ENCODE measurements at regions not wholly inside any gene's neighbourhood (a gene's known extent, or its start where the extent isn't known, plus 50 kb on each side); places are given as distances from the start of the nearest gene placed in this dataset.

DNA sequence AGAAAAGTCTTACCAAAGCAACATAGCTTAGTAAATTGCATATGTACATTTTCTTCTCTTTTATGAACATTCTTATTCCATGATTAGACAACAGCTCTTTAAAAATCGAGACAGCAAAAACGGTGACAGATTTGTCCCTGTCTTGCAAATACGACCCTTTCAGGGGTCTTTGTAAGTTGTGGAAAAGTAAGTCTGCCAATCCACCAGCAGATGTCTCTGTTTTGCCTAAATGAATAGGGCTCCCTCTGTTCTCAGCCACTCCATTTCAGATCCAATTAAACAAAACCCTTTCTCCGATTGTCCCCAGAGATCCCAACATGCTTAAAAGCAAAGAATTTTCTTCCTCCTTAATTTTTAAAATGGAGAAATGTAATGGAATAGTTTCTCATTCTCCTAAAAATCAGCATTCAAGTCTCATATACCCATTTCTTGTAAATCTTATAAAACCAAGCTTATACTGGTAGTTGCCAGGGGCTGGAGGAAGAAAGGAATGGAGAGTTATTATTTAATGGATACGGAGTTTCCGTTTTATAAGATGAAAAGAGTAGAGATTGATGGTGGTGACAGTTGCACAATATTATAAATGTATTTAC, 61.0 kb upstream of the NFE2L3 start:
- TF ChIP-seq, protein P1, sequence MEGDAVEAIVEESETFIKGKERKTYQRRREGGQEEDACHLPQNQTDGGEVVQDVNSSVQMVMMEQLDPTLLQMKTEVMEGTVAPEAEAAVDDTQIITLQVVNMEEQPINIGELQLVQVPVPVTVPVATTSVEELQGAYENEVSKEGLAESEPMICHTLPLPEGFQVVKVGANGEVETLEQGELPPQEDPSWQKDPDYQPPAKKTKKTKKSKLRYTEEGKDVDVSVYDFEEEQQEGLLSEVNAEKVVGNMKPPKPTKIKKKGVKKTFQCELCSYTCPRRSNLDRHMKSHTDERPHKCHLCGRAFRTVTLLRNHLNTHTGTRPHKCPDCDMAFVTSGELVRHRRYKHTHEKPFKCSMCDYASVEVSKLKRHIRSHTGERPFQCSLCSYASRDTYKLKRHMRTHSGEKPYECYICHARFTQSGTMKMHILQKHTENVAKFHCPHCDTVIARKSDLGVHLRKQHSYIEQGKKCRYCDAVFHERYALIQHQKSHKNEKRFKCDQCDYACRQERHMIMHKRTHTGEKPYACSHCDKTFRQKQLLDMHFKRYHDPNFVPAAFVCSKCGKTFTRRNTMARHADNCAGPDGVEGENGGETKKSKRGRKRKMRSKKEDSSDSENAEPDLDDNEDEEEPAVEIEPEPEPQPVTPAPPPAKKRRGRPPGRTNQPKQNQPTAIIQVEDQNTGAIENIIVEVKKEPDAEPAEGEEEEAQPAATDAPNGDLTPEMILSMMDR (IDR thresholded peaks at IDR 0.05; ENCODE audit: control insufficient read depth, extremely low read depth, insufficient read depth) = peak; percentile 71
- H3K4me3 ChIP-seq (ENCODE audit: low read depth, low read length) = no peak overlapping the region
- DNase-seq (ENCODE audit: low read depth) = peak; percentile 41

DNA sequence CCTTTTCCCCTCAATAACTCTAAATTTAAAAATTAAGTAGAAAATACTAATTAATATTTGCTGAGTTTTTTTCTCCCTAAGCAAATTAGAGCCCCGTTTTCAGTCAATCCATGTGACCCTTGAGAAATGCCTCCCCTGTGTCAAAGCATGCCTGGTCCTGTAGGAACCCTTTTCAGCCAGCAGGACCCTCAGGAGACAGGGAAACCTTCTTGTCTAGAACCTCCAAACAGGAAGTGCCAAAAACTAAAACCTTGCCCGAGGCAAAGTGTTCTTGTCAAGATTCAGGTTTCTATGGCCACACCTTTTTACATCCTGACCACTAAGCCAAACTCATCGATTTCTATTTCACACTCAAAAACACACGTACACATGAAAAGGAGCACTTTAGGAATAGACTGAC, 60.1 kb upstream of the NFE2L3 start:
- no peak for DNase-seq (ENCODE audit: low read depth)
- TF ChIP-seq, protein P1 (IDR thresholded peaks at IDR 0.05; ENCODE audit: control insufficient read depth, extremely low read depth, insufficient read depth) = no peak
- no peak overlapping the region for H3K4me3 ChIP-seq (ENCODE audit: low read depth, low read length)

DNA sequence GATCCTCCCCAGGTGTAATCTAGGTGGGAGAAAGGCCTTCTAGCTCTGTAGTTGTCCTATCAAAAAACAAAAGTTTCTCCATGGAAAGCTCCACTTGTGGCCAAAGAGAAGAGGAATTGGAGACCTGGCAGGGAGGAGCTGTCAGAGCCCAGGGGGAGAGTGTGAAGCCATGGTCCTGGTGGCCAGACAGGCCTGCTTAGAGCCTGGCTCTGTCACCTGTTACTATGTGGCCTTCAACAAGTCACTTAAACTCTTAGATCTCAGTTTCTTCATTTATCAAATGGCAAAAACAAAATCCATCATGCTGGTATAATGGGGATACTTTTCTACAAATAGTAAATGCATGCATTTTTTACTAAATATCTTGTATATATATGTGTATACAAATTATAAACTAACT, 59.0 kb upstream of the NFE2L3 start:
- no peak overlapping the region for H3K4me3 ChIP-seq (ENCODE audit: low read depth, low read length)
- DNase-seq (ENCODE audit: low read depth) = no peak
- TF ChIP-seq, protein P1 (IDR thresholded peaks at IDR 0.05; ENCODE audit: control insufficient read depth, extremely low read depth, insufficient read depth) = 0 out of 2 replicates have a peak, but pooled peaks have one; percentile 3

DNA sequence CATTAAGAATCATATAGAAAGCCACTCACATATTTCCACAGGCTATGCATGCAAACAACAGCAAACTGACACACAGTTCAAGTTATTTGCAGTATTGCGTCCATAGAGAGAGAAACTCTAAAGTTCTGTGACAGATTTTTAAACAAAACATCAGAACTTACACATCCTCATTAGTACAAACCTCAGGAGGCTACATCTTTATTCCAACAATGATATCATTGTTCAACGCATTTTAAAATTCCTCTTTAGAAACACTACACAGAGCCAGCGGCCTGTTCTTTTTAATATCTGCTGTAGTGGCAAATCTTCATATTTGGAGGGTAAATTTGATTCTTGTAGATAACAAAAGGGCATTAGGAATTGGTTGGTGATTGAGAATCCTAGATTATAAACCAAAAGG, 55.9 kb upstream of the NFE2L3 start:
- TF ChIP-seq, protein P1 (IDR thresholded peaks at IDR 0.05; ENCODE audit: control insufficient read depth, extremely low read depth, insufficient read depth) = no peak
- no peak for DNase-seq (ENCODE audit: low read depth)
- no peak overlapping the region for H3K4me3 ChIP-seq (ENCODE audit: low read depth, low read length)

DNA sequence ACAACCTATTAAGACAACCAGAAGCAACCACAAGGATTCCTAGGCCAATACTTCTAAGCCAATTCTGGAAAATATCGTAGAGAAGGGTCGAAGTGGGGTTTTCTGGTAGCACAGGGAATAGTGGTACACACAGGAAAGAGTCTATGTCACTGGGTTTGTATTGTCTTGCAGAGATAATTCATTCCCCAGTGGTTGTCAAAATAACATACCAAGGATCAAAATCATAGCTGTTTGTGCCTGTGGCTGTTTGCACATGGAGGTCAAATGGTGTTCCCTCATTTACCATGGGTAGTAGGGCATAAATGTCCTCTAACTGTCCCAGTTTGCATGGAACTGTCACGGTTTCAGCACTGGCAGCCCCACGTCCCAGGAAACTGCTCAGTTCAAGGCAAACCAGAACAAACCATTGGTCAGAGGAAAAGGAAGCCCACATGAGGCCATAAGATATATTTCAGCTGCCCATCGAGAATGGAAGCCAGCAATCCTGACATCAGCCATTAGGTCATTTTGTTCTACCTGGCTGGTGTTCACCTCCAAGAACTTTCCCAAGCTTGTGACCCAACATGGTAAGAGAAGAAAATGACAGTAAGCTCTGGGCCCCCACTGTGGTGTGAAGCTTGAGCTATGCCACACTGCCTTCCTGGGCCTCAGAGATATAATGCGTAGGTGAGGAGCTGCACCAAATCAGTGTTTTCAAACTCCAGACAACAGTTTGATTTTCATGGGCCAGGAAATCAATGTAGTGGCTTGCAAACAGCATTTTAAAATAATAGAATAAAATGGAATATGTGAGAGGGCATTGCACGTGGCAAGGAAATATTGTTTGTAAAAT, 53.9 kb upstream of the NFE2L3 start:
- no peak for DNase-seq (ENCODE audit: low read depth)
- TF ChIP-seq, protein P1 (IDR thresholded peaks at IDR 0.05; ENCODE audit: control insufficient read depth, extremely low read depth, insufficient read depth) = no peak
- H3K4me3 ChIP-seq (ENCODE audit: low read depth, low read length) = no peak overlapping the region

DNA sequence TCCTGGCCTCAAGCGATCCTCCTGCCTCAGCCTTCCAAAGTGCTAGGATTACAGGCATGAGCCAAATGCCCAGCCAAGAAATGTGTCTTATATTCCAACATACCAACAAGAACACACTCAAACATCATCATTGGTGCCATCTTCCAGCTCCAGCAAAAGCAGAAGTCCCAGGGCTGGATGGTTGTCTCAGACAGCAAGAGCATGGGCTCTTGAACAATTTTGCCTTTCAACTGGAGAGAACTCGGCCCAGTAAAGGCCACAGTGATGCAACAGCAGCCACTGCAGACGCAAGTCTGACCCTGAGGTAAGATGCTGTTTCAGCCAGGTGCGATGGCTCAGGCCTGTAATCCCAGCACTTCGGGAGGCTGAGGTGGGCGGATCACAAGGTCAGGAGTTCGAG, 52.8 kb upstream of the NFE2L3 start:
- H3K4me3 ChIP-seq (ENCODE audit: low read depth, low read length) = no peak overlapping the region
- TF ChIP-seq, protein P1 (IDR thresholded peaks at IDR 0.05; ENCODE audit: control insufficient read depth, extremely low read depth, insufficient read depth) = no peak
- DNase-seq (ENCODE audit: low read depth) = no peak

All from LNCaP clone FGC (cell line).